Osteoblast (primary cell): ENCODE measurements at regions not wholly inside any gene's neighbourhood (a gene's known extent, or its start where the extent isn't known, plus 50 kb on each side); places are given as distances from the start of the nearest gene placed in this dataset.
A peak's percentile ranks its signal among the peaks of the same experiment; 100 is the strongest.

ENCODE experiments used
- DNase-seq: peaks from one replicate; pipeline ENCODE4 v3.0.0; 2011; ENCODE audit warnings: low spot score, mixed read lengths; ENCODE audit not compliant: insufficient read length; ENCODE audit errors: missing footprints
- H2AFZ ChIP-seq: 2 replicates; pipeline ENCODE4 v1.6.0; 2011; ENCODE audit warnings: mild to moderate bottlenecking, low read length
- H3K27ac ChIP-seq: 2 replicates; pipeline ENCODE4 v1.5.1; 2011; ENCODE audit warnings: mild to moderate bottlenecking, low read depth, low read length, moderate library complexity
- H3K27me3 ChIP-seq: 2 replicates; pipeline ENCODE4 v1.6.0; 2012; ENCODE audit warnings: mild to moderate bottlenecking, control low read depth, inconsistent platforms, low read length, moderate library complexity; ENCODE audit not compliant: insufficient read depth
- H3K36me3 ChIP-seq: 2 replicates; pipeline ENCODE4 v1.5.1; 2011; ENCODE audit warnings: mild to moderate bottlenecking, low read length, control low read depth, moderate library complexity; ENCODE audit not compliant: insufficient read depth
- H3K4me1 ChIP-seq: 2 replicates; pipeline ENCODE4 v1.5.1; 2011; ENCODE audit warnings: mild to moderate bottlenecking, low read length, control low read depth, moderate library complexity; ENCODE audit not compliant: insufficient read depth
- H3K4me2 ChIP-seq: 2 replicates; pipeline ENCODE4 v1.6.0; 2011; ENCODE audit warnings: mild to moderate bottlenecking, low read length; ENCODE audit not compliant: insufficient read depth
- H3K4me3 ChIP-seq: fragments of 200-600 bp; sonication (generic); 3 replicates; pipeline ENCODE4 v1.5.1; 2012; ENCODE audit warnings: mild to moderate bottlenecking, low read length, inconsistent platforms; ENCODE audit not compliant: insufficient read depth
- H3K79me2 ChIP-seq: 2 replicates; pipeline ENCODE4 v1.6.0; 2012; ENCODE audit warnings: mild to moderate bottlenecking, low read length, control low read depth, inconsistent platforms; ENCODE audit not compliant: insufficient read depth
- H3K9me3 ChIP-seq: 2 replicates; pipeline ENCODE4 v1.5.1; 2011; ENCODE audit warnings: low read depth, low read length, control low read depth
- H4K20me1 ChIP-seq: 2 replicates; pipeline ENCODE4 v1.6.0; 2012; ENCODE audit warnings: mild to moderate bottlenecking, low read length, control low read depth; ENCODE audit not compliant: insufficient read depth
- TF ChIP-seq, protein P1 (sequence below): IDR thresholded peaks from 2 replicates; pipeline ENCODE4 v1.5.1; 2011; ENCODE audit warnings: mild to moderate bottlenecking, low read depth, low read length, moderate library complexity; ENCODE audit errors: extremely low read depth

DNA sequence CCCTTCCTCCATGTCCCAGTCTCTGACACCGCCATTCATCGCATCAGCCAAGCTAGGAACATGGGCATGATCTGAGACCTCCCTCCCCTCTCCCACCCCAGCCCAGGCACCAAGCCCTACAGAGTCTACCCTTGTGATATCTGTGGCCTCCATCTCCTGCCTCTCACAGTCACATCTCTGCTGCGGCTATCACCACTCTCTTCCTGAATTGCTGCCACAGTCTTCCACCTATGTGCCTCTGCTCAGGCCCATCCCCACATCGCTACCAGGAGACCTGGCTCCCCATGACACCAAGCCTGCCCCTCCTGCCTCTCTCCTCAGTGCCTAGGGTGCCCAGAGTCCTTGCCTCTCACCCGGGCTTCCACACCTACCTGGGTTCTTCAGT lies 82.7 kb upstream of the BCAR3 start:
- no peaks in the 10 kb centered on the region for H3K79me2 ChIP-seq
- no peak overlapping the region for H3K4me3 ChIP-seq
- TF ChIP-seq, protein P1, sequence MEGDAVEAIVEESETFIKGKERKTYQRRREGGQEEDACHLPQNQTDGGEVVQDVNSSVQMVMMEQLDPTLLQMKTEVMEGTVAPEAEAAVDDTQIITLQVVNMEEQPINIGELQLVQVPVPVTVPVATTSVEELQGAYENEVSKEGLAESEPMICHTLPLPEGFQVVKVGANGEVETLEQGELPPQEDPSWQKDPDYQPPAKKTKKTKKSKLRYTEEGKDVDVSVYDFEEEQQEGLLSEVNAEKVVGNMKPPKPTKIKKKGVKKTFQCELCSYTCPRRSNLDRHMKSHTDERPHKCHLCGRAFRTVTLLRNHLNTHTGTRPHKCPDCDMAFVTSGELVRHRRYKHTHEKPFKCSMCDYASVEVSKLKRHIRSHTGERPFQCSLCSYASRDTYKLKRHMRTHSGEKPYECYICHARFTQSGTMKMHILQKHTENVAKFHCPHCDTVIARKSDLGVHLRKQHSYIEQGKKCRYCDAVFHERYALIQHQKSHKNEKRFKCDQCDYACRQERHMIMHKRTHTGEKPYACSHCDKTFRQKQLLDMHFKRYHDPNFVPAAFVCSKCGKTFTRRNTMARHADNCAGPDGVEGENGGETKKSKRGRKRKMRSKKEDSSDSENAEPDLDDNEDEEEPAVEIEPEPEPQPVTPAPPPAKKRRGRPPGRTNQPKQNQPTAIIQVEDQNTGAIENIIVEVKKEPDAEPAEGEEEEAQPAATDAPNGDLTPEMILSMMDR: no peak
- no peaks in the 10 kb centered on the region for H3K9me3 ChIP-seq
- H3K4me1 ChIP-seq: peaks cover 13% of the 10 kb centered on the region
- no peak overlapping the region for H3K4me2 ChIP-seq
- H3K27me3 ChIP-seq: no peaks in the 10 kb centered on the region
- H3K27ac ChIP-seq: no peak overlapping the region
- no peak for DNase-seq
- no peak overlapping the region for H2AFZ ChIP-seq
- no peaks in the 10 kb centered on the region for H3K36me3 ChIP-seq
- no peaks in the 10 kb centered on the region for H4K20me1 ChIP-seq

GRCh38 chr1:93763704-93764365 lies 82.2 kb upstream of the BCAR3 start:
- DNase-seq: no peak
- Histone ChIP-seq H3K79me2 (no peaks in the 10 kb centered on the region), H3K9me3 (no peaks in the 10 kb centered on the region), H3K4me3 (no peak overlapping the region), H3K4me2 (no peak overlapping the region), H3K4me1 (peaks cover 19% of the 10 kb centered on the region), H4K20me1 (no peaks in the 10 kb centered on the region), H2AFZ (no peak overlapping the region), H3K27ac (no peak overlapping the region), H3K36me3 (no peaks in the 10 kb centered on the region), H3K27me3 (no peaks in the 10 kb centered on the region)
- TF ChIP-seq, protein P1: no peak

DNA sequence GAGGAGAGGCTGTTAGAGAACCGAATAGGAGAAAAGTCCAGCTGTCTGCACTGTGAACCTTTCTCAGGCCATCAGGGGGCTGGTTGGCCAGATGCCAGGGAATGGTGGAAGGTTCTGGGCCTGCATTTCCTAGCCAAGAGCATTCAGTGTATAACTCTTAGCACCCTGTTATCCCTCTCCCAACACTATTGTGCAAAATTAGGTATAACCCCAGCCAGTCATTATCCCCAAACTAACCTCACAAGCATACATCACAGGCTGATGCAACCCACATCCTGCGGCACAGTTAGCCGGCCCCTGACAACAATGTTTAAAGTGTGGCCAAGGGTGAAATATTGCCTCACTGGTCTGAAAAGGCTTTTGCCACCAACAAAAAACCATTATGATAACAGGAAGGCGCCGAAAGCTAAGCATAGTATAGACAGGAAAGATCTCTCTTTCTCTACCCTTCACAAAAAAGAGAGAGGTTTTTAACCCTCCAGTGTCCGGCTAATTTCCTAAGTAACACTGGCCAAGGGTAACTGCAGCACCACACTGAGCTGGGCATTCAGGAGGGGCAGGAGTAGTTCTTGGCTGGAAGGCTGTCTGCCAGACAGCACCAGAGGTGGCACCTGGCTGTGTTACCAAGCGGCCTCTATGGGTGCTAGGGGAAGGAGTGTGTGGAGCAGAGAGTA lies 77.3 kb upstream of the BCAR3 start:
- Histone ChIP-seq H3K27me3 (no peaks in the 10 kb centered on the region), H3K4me2 (peak overlapping the region; percentile 11), H3K9me3 (no peaks in the 10 kb centered on the region), H3K27ac (peak overlapping the region; percentile 74), H3K36me3 (no peaks in the 10 kb centered on the region), H3K4me3 (no peak overlapping the region), H3K79me2 (no peaks in the 10 kb centered on the region), H2AFZ (peak overlapping the region; percentile 49), H4K20me1 (no peaks in the 10 kb centered on the region), H3K4me1 (peaks cover 40% of the 10 kb centered on the region)
- TF ChIP-seq, protein P1: peak; percentile 6
- peak; percentile 81 for DNase-seq

GRCh38 chr1:93757256-93758036 lies 75.8 kb upstream of the BCAR3 start:
- Histone ChIP-seq H3K4me1 (peaks cover 52% of the 10 kb centered on the region), H4K20me1 (no peaks in the 10 kb centered on the region), H3K36me3 (no peaks in the 10 kb centered on the region), H3K27ac (no peak overlapping the region), H3K4me3 (no peak overlapping the region), H3K9me3 (no peaks in the 10 kb centered on the region), H2AFZ (no peak overlapping the region), H3K4me2 (no peak overlapping the region), H3K79me2 (no peaks in the 10 kb centered on the region), H3K27me3 (no peaks in the 10 kb centered on the region)
- TF ChIP-seq, protein P1: no peak
- DNase-seq: no peak
